DOHH2 (cell line): ENCODE measurements at regions not wholly inside any gene's neighbourhood (a gene's known extent, or its start where the extent isn't known, plus 50 kb on each side); places are given as distances from the start of the nearest gene placed in this dataset.

Source experiments
- EZH2phosphoT487 ChIP-seq: fragments of 200-600 bp; sonication (generic); IDR thresholded peaks from 2 replicates; pipeline ENCODE4 v1.6.1; 2017; ENCODE audit warnings: borderline replicate concordance, mild to moderate bottlenecking, antibody characterized with exemption, low read length, moderate library complexity, mixed read lengths
- TF ChIP-seq, protein P1 (sequence below): fragments of 200-600 bp; sonication (generic); IDR thresholded peaks from one replicate; pipeline ENCODE4 v1.5.1; 2014; ENCODE audit warnings: antibody characterized with exemption, mild to moderate bottlenecking, low read depth, low read length; ENCODE audit not compliant: poor library complexity, severe bottlenecking

- TF ChIP-seq, protein P1, sequence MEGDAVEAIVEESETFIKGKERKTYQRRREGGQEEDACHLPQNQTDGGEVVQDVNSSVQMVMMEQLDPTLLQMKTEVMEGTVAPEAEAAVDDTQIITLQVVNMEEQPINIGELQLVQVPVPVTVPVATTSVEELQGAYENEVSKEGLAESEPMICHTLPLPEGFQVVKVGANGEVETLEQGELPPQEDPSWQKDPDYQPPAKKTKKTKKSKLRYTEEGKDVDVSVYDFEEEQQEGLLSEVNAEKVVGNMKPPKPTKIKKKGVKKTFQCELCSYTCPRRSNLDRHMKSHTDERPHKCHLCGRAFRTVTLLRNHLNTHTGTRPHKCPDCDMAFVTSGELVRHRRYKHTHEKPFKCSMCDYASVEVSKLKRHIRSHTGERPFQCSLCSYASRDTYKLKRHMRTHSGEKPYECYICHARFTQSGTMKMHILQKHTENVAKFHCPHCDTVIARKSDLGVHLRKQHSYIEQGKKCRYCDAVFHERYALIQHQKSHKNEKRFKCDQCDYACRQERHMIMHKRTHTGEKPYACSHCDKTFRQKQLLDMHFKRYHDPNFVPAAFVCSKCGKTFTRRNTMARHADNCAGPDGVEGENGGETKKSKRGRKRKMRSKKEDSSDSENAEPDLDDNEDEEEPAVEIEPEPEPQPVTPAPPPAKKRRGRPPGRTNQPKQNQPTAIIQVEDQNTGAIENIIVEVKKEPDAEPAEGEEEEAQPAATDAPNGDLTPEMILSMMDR = no peak
- TF ChIP-seq EZH2phosphoT487 = no peak
Measured at GRCh38 chr6:147042679-147043078, 161.5 kb upstream of the STXBP5 start.
